GM12891 (cell line): ENCODE measurements at regions not wholly inside any gene's neighbourhood (a gene's known extent, or its start where the extent isn't known, plus 50 kb on each side); places are given as distances from the start of the nearest gene placed in this dataset.

Experiments
- DNase-seq: peaks from one replicate; pipeline ENCODE4 v3.0.0; 2011; ENCODE audit warnings: low spot score; ENCODE audit not compliant: insufficient read length
- FAIRE-seq: peaks from 2 replicates; lab custom pipeline; 2011; peaks lifted over from hg19 to GRCh38; lab: Jason Lieb, UNC
- PAX5 ChIP-seq: IDR thresholded peaks from 2 replicates; pipeline ENCODE4 v1.6.1; 2011; ENCODE audit warnings: low read length, moderate library complexity, mild to moderate bottlenecking; ENCODE audit not compliant: insufficient read depth, severe bottlenecking
- POLR2A ChIP-seq: IDR thresholded peaks from 2 replicates; pipeline ENCODE4 v1.6.1; 2011; ENCODE audit warnings: low read depth, low read length, control low read depth
- POLR2AphosphoS5 ChIP-seq: IDR thresholded peaks from 2 replicates; pipeline ENCODE4 v1.6.1; 2011; ENCODE audit warnings: low read depth, low read length, control low read depth
- POU2F2 ChIP-seq: IDR thresholded peaks from 2 replicates; pipeline ENCODE4 v1.6.1; 2011; ENCODE audit warnings: low read depth, mild to moderate bottlenecking, control low read depth, low read length, moderate library complexity
- SPI1 ChIP-seq: IDR thresholded peaks from 2 replicates; pipeline ENCODE4 v1.6.1; 2011; ENCODE audit warnings: low read depth, low read length, control low read depth
- TAF1 ChIP-seq: IDR thresholded peaks from 2 replicates; pipeline ENCODE4 v1.6.1; 2011; ENCODE audit warnings: low read depth, low read length, control low read depth

- FAIRE-seq: no peak
These were observed 100.5 kb downstream of the AASDH start for GRCh38 chr4:56286763-56287162.

GRCh38 chr4:56283375-56283774 is 103.9 kb downstream of the AASDH start:
- DNase-seq (no peak), FAIRE-seq (no peak)
- no peak for TF ChIP-seq POLR2AphosphoS5
- TF ChIP-seq POU2F2: no peak
- no peak for TF ChIP-seq TAF1
- TF ChIP-seq PAX5: no peak
- TF ChIP-seq POLR2A: no peak
- no peak for TF ChIP-seq SPI1

More at GRCh38 chr4:56286763-56287162, 100.5 kb downstream of the AASDH start:
- TF ChIP-seq POU2F2 (no peak), PAX5 (no peak), POLR2AphosphoS5 (no peak), POLR2A (no peak), TAF1 (no peak)
- no peak for DNase-seq

- TF ChIP-seq PAX5: no peak
- no peak for DNase-seq
- FAIRE-seq: no peak
These were observed 105.3 kb downstream of the AASDH start for GRCh38 chr4:56282004-56282403.

- FAIRE-seq: no peak
- TF ChIP-seq SPI1: no peak
- TF ChIP-seq POLR2AphosphoS5: no peak
- no peak for TF ChIP-seq POLR2A
- TF ChIP-seq PAX5: no peak
- no peak for TF ChIP-seq POU2F2
- no peak for TF ChIP-seq TAF1
- DNase-seq: no peak
These were observed 110.7 kb downstream of the AASDH start for GRCh38 chr4:56276547-56276946.

- TF ChIP-seq POLR2AphosphoS5: no peak
- no peak for TF ChIP-seq TAF1
- no peak for TF ChIP-seq POU2F2
- TF ChIP-seq SPI1: no peak
- TF ChIP-seq POLR2A: no peak
- TF ChIP-seq PAX5: no peak
- no peak for DNase-seq
- no peak for FAIRE-seq
These were observed 113.9 kb downstream of the AASDH start for GRCh38 chr4:56273391-56273790.

GRCh38 chr4:56272927-56273326 is 114.4 kb downstream of the AASDH start:
- FAIRE-seq (no peak), DNase-seq (no peak)
- TF ChIP-seq TAF1 (no peak), SPI1 (no peak), POLR2AphosphoS5 (no peak), PAX5 (no peak), POU2F2 (no peak), POLR2A (no peak)

- DNase-seq: no peak
- FAIRE-seq: no peak
- no peak for TF ChIP-seq SPI1
- TF ChIP-seq POU2F2: no peak
- TF ChIP-seq POLR2A: no peak
- no peak for TF ChIP-seq PAX5
- TF ChIP-seq TAF1: no peak
- no peak for TF ChIP-seq POLR2AphosphoS5
These were observed 115.3 kb downstream of the AASDH start for GRCh38 chr4:56272003-56272402.

GRCh38 chr4:56271131-56271530 is 116.2 kb downstream of the AASDH start:
- no peak for FAIRE-seq
- DNase-seq: no peak
- no peak for TF ChIP-seq POLR2A
- TF ChIP-seq PAX5: no peak
- TF ChIP-seq POLR2AphosphoS5: no peak
- no peak for TF ChIP-seq TAF1
- no peak for TF ChIP-seq POU2F2
- TF ChIP-seq SPI1: no peak

GRCh38 chr4:56267558-56267957 is 119.7 kb downstream of the AASDH start:
- FAIRE-seq (no peak), DNase-seq (no peak)
- TF ChIP-seq SPI1: no peak
- TF ChIP-seq TAF1: no peak
- TF ChIP-seq POLR2AphosphoS5: no peak
- no peak for TF ChIP-seq POLR2A
- no peak for TF ChIP-seq PAX5
- TF ChIP-seq POU2F2: no peak

GRCh38 chr4:56264873-56265272 is 122.4 kb downstream of the AASDH start:
- FAIRE-seq (no peak), DNase-seq (no peak)
- no peak for TF ChIP-seq PAX5
- no peak for TF ChIP-seq POU2F2
- TF ChIP-seq POLR2A: no peak
- no peak for TF ChIP-seq POLR2AphosphoS5
- no peak for TF ChIP-seq SPI1
- TF ChIP-seq TAF1: no peak
